Brain microvascular endothelial cell (primary cell): ENCODE measurements at regions not wholly inside any gene's neighbourhood (a gene's known extent, or its start where the extent isn't known, plus 50 kb on each side); places are given as distances from the start of the nearest gene placed in this dataset.

Experiments
- DNase-seq: peaks from one replicate; pipeline ENCODE4 v3.0.0-alpha.2; 2020
- H3K27ac ChIP-seq: fragments of 250-450 bp; sonication (Bioruptor Pico); 2 replicates; pipeline ENCODE4 v1.5.1; 2020; ENCODE audit warnings: mild to moderate bottlenecking, moderate library complexity
- H3K27me3 ChIP-seq: fragments of 250-450 bp; sonication (Bioruptor Pico); replicated peaks from 2 replicates; pipeline ENCODE4 v1.5.1; 2020; ENCODE audit warnings: mild to moderate bottlenecking
- H3K36me3 ChIP-seq: fragments of 250-450 bp; sonication (Bioruptor Pico); replicated peaks from 2 replicates; pipeline ENCODE4 v1.5.1; 2020; ENCODE audit warnings: mild to moderate bottlenecking
- H3K4me3 ChIP-seq: 2 replicates; pipeline ENCODE4 v1.5.1; 2011; ENCODE audit warnings: low read depth, mild to moderate bottlenecking, control low read depth, low read length, moderate library complexity
- in situ Hi-C: cut with HindIII; loops from 2 replicates; pipeline ENCODE4 v1.10.0; 2017; ENCODE audit warnings: low sequenced_read_pairs, low pct_ligation_motif_present
- TF ChIP-seq, protein P1 (sequence below): IDR thresholded peaks from 2 replicates; pipeline ENCODE4 v1.5.1; 2011; ENCODE audit warnings: low read depth, mild to moderate bottlenecking, moderate library complexity, low read length, control low read depth, inconsistent platforms; ENCODE audit errors: missing control alignments

DNA sequence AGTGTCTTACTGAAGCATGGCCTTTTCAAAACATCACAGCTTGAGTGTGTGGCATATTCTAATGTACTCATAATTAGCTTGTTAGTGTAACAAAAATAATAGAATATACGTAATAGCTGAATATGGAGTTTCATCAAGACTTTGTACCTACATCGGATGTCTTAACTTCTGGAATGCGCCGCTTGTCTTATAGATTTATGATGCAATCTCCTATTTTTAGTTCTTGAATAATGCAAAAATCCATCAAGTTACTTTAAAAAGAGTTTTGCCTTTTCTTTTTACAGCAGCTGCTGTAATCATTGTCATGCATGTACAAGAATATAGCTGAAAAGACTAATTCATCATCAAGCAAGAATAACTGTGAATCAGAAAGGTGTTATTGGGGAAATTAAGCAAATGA, 140.7 kb upstream of the SCN7A start:
- TF ChIP-seq, protein P1, sequence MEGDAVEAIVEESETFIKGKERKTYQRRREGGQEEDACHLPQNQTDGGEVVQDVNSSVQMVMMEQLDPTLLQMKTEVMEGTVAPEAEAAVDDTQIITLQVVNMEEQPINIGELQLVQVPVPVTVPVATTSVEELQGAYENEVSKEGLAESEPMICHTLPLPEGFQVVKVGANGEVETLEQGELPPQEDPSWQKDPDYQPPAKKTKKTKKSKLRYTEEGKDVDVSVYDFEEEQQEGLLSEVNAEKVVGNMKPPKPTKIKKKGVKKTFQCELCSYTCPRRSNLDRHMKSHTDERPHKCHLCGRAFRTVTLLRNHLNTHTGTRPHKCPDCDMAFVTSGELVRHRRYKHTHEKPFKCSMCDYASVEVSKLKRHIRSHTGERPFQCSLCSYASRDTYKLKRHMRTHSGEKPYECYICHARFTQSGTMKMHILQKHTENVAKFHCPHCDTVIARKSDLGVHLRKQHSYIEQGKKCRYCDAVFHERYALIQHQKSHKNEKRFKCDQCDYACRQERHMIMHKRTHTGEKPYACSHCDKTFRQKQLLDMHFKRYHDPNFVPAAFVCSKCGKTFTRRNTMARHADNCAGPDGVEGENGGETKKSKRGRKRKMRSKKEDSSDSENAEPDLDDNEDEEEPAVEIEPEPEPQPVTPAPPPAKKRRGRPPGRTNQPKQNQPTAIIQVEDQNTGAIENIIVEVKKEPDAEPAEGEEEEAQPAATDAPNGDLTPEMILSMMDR, result no peak
- no peak overlapping the region for H3K27ac ChIP-seq
- H3K4me3 ChIP-seq, result no peak overlapping the region
- no peak for DNase-seq
- no peaks in the 10 kb centered on the region for H3K36me3 ChIP-seq
- in situ Hi-C loops, result no loop called here
- no peaks in the 10 kb centered on the region for H3K27me3 ChIP-seq

- H3K36me3 ChIP-seq, result no peaks in the 10 kb centered on the region
- TF ChIP-seq, protein P1, result peak; percentile 23
- H3K4me3 ChIP-seq, result no peak overlapping the region
- peak overlapping the region; percentile 76 for H3K27ac ChIP-seq
- in situ Hi-C loops, result no loop called here
- no peaks in the 10 kb centered on the region for H3K27me3 ChIP-seq
- peak; percentile 98 for DNase-seq
Observed at GRCh38 chr2:166632616-166633015, 138.6 kb upstream of the SCN7A start.

- TF ChIP-seq, protein P1, result no peak
- DNase-seq, result no peak
- Histone ChIP-seq H3K36me3 (no peaks in the 10 kb centered on the region), H3K27me3 (no peaks in the 10 kb centered on the region), H3K4me3 (no peak overlapping the region), H3K27ac (no peak overlapping the region)
- in situ Hi-C loops, result no loop called here
Observed at GRCh38 chr2:166628478-166629136, 134.6 kb upstream of the SCN7A start.

GRCh38 chr2:166627893-166628292, 133.8 kb upstream of the SCN7A start:
- in situ Hi-C loops, result no loop called here
- no peak overlapping the region for H3K4me3 ChIP-seq
- TF ChIP-seq, protein P1, result peak; percentile 27

GRCh38 chr2:166625670-166626069, 131.6 kb upstream of the SCN7A start:
- TF ChIP-seq, protein P1, result no peak
- in situ Hi-C loops, result no loop called here
- no peaks in the 10 kb centered on the region for H3K36me3 ChIP-seq
- H3K4me3 ChIP-seq, result no peak overlapping the region
- DNase-seq, result no peak
- H3K27me3 ChIP-seq, result no peaks in the 10 kb centered on the region
- H3K27ac ChIP-seq, result no peak overlapping the region

More at GRCh38 chr2:166627893-166628292, 133.8 kb upstream of the SCN7A start:
- no peaks in the 10 kb centered on the region for H3K36me3 ChIP-seq
- DNase-seq, result no peak
- H3K27ac ChIP-seq, result no peak overlapping the region
- no peaks in the 10 kb centered on the region for H3K27me3 ChIP-seq

DNA sequence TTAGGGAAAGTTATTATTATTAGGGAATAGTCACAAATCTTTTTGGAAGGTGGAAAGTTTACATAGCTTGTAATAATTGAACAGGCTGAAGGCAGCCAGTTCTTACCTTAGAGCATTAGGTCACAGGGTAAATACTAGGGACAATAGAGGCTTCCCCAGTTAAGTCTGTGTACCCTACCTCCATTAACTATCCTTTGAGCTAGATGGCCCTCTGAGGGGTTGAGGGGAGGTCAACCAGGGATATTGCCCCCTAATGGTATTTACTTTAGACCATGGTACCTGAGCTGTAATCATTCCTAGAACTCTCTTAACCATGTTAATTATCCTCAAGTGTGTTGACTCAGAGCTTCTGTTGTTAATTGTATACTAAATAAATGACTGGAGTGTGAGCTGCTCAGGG, 120.5 kb upstream of the SCN7A start:
- TF ChIP-seq, protein P1, result no peak
- Histone ChIP-seq H3K27ac (no peak overlapping the region), H3K4me3 (no peak overlapping the region), H3K36me3 (no peaks in the 10 kb centered on the region), H3K27me3 (no peaks in the 10 kb centered on the region)
- in situ Hi-C loops, result no loop called here
- no peak for DNase-seq
